Calu3 (cell line): ENCODE measurements at regions not wholly inside any gene's neighbourhood (a gene's known extent, or its start where the extent isn't known, plus 50 kb on each side); places are given as distances from the start of the nearest gene placed in this dataset.

ENCODE experiments used
- BruUV-seq: library from RNA; stranded (reverse); fragments of 400-500 nt; replicated peaks from 2 replicates; lab custom pipeline; 2021; lab: Mats Ljungman, UMichigan
- CTCF ChIA-PET: fragments of 300-600 bp; sonication (Branson Sonifier 250); formaldehyde crosslinking; loops from one replicate; lab custom pipeline; 2022; ENCODE audit warnings: antibody characterized with exemption; lab: Charles Lee
- DNase-seq: peaks from one replicate; pipeline ENCODE4 v3.0.0; 2022
- H3K27ac Mint-ChIP-seq: one replicate; pipeline ENCODE4 v1.8.0; 2022; ENCODE audit warnings: mixed read lengths; ENCODE audit not compliant: unreplicated experiment
- H3K27me3 Mint-ChIP-seq: one replicate; pipeline ENCODE4 v1.8.0; 2022; ENCODE audit warnings: mixed read lengths; ENCODE audit not compliant: unreplicated experiment
- H3K36me3 Mint-ChIP-seq: one replicate; pipeline ENCODE4 v1.8.0; 2022; ENCODE audit warnings: mild to moderate bottlenecking, moderate library complexity, mixed read lengths; ENCODE audit not compliant: insufficient read depth, unreplicated experiment
- H3K4me1 Mint-ChIP-seq: one replicate; pipeline ENCODE4 v1.8.0; 2022; ENCODE audit warnings: mild to moderate bottlenecking, low read depth, mixed read lengths; ENCODE audit not compliant: unreplicated experiment
- H3K4me3 Mint-ChIP-seq: one replicate; pipeline ENCODE4 v1.8.0; 2022; ENCODE audit warnings: mild to moderate bottlenecking, low read depth, moderate library complexity, mixed read lengths; ENCODE audit not compliant: unreplicated experiment
- H3K9me3 Mint-ChIP-seq: one replicate; pipeline ENCODE4 v1.8.0; 2022; ENCODE audit warnings: low read depth, mixed read lengths; ENCODE audit not compliant: unreplicated experiment
- intact Hi-C: fragments of 100-400 bp; cut with micrococcal nuclease; formaldehyde crosslinking; loops from one replicate; pipeline ENCODE4 v1.10.0; 2022; ENCODE audit not compliant: unreplicated experiment
- TF ChIP-seq, protein P1 (sequence below): fragments of 200-600 bp; IDR thresholded peaks from one replicate; pipeline ENCODE4 v1.8.0; 2022; ENCODE audit warnings: antibody characterized with exemption; ENCODE audit not compliant: unreplicated experiment

DNA sequence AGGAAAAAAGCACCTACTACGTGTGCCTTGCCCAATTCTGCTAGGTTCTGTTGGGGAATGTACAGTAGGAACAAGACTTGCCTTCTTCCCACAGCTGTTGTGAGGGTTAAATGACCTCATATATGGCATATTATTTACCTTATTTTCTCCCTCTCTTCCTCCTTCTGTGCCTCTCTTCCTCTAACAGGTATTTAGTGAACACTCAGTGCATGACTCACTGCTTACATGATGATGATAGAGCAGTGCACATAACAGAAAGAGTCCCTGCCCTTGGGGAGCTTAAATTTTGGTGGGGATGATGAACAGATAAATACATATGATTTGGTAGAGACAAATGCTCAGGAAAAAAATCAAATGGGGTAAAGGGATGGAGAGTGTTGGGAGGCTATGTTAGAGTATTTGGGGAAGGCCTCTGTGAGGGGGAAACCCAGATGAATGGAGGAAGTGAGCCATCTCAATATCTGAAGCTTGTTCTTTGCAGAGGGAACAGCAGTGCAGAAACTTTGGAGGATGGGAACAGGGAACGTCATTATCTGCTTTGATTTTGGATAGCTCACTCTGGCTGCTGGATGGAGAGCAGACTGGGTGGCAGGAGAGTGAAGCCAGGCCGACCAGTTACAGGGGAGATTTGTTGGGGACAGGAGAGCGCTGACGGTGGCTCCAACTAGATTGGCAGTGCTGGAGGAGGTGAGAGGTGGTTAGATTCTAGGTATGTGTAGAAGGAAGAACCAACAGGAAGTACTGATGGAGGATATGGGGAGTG, 95.5 kb upstream of the TENM4 start:
- no TSS peak for BruUV-seq
- TF ChIP-seq, protein P1, sequence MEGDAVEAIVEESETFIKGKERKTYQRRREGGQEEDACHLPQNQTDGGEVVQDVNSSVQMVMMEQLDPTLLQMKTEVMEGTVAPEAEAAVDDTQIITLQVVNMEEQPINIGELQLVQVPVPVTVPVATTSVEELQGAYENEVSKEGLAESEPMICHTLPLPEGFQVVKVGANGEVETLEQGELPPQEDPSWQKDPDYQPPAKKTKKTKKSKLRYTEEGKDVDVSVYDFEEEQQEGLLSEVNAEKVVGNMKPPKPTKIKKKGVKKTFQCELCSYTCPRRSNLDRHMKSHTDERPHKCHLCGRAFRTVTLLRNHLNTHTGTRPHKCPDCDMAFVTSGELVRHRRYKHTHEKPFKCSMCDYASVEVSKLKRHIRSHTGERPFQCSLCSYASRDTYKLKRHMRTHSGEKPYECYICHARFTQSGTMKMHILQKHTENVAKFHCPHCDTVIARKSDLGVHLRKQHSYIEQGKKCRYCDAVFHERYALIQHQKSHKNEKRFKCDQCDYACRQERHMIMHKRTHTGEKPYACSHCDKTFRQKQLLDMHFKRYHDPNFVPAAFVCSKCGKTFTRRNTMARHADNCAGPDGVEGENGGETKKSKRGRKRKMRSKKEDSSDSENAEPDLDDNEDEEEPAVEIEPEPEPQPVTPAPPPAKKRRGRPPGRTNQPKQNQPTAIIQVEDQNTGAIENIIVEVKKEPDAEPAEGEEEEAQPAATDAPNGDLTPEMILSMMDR, result no peak
- no peaks in the 10 kb centered on the region for H3K4me1 Mint-ChIP-seq
- H3K27ac Mint-ChIP-seq, result no peak overlapping the region
- CTCF ChIA-PET, result no interaction called here
- intact Hi-C loops, result no loop called here
- H3K4me3 Mint-ChIP-seq, result no peak overlapping the region
- H3K9me3 Mint-ChIP-seq, result peaks cover 17% of the 10 kb centered on the region
- no peak for DNase-seq
- no peaks in the 10 kb centered on the region for H3K27me3 Mint-ChIP-seq
- H3K36me3 Mint-ChIP-seq, result no peaks in the 10 kb centered on the region

DNA sequence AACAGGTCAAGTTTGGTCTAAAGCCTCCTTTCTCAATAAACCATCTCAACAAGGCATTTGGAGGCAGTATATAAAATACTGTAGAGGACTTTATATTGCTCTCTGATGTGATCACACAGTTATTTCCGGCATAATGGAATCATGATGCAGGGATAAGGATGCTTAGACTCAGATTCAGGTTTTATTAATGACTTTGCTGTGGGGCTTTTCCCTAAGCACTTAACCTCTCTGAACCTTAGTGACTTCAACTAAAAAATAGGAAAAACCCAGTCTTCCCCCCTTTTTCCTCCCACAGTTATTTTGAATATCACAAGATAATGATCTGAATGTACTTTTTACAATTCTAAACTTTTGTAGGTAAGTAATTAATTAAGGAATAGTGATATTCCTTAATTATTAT, 94.8 kb upstream of the TENM4 start:
- H3K9me3 Mint-ChIP-seq, result peaks cover 17% of the 10 kb centered on the region
- no peak overlapping the region for H3K4me3 Mint-ChIP-seq
- no peaks in the 10 kb centered on the region for H3K4me1 Mint-ChIP-seq
- CTCF ChIA-PET, result no interaction called here
- TF ChIP-seq, protein P1, result no peak
- H3K27me3 Mint-ChIP-seq, result no peaks in the 10 kb centered on the region
- no peak overlapping the region for H3K27ac Mint-ChIP-seq
- BruUV-seq, result no TSS peak
- intact Hi-C loops, result no loop called here
- H3K36me3 Mint-ChIP-seq, result no peaks in the 10 kb centered on the region
- no peak for DNase-seq

DNA sequence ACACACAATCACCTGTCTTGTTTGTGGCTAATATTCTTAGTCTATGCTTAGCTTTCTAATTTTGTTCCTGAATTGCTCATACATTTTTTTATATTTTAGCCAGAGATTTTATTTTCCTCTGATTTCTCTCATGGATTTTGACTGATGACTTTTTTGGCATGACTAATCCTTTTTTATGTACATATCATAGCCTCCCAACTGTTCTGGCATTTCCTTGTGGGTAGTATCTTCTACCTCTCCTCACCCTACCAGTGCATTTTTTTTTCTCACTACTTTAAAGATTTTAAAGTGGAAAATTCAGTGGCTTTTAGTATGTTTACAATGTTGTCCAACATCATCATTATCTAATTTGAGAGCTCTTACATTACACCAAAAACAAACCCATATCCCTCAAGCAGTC, 84.4 kb upstream of the TENM4 start:
- no peak overlapping the region for H3K4me3 Mint-ChIP-seq
- CTCF ChIA-PET, result no interaction called here
- no peak for DNase-seq
- H3K36me3 Mint-ChIP-seq, result no peaks in the 10 kb centered on the region
- H3K27me3 Mint-ChIP-seq, result no peaks in the 10 kb centered on the region
- H3K9me3 Mint-ChIP-seq, result peaks cover 18% of the 10 kb centered on the region
- no peak overlapping the region for H3K27ac Mint-ChIP-seq
- BruUV-seq, result no TSS peak
- intact Hi-C loops, result no loop called here
- no peaks in the 10 kb centered on the region for H3K4me1 Mint-ChIP-seq
- TF ChIP-seq, protein P1, result no peak

DNA sequence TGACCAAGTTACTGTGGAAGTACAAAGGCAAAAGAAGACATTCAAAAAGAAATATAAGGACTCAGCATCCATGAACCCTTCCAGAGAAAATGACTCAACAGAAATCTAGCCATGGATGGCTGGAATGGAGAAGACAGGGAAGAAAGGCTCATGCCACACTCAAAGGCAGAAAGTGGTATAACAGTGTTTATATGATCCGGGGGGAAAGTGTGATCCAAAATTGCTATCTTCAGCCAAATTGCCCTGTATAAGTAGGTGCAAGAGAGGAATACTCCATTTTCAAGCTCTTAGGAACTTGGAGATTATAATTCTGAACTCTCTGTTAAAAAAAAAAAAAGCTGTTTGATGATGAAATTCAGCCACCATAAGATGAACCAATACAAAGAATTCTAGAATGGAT, 81.8 kb upstream of the TENM4 start:
- TF ChIP-seq, protein P1, result no peak
- CTCF ChIA-PET, result no interaction called here
- no peak overlapping the region for H3K4me3 Mint-ChIP-seq
- no peak overlapping the region for H3K27ac Mint-ChIP-seq
- intact Hi-C loops, result no loop called here
- no peaks in the 10 kb centered on the region for H3K36me3 Mint-ChIP-seq
- no peaks in the 10 kb centered on the region for H3K27me3 Mint-ChIP-seq
- DNase-seq, result no peak
- no TSS peak for BruUV-seq
- peaks cover 18% of the 10 kb centered on the region for H3K9me3 Mint-ChIP-seq
- H3K4me1 Mint-ChIP-seq, result no peaks in the 10 kb centered on the region
